WTC11 (cell line): ENCODE measurements at regions not wholly inside any gene's neighbourhood (a gene's known extent, or its start where the extent isn't known, plus 50 kb on each side); places are given as distances from the start of the nearest gene placed in this dataset.

Experiments
- NFATC4 ChIP-seq: fragments of 250-450 bp; sonication (Bioruptor Pico); IDR thresholded peaks from 2 replicates; pipeline ENCODE4 v1.9.0; 2021; ENCODE audit warnings: mild to moderate bottlenecking
- NFE2L1 ChIP-seq: sonication (generic); formaldehyde crosslinking; IDR thresholded peaks from 2 replicates; pipeline ENCODE4 v1.8.1; 2023; ENCODE audit warnings: missing genetic modification reagents
- TEAD1 ChIP-seq: sonication (generic); formaldehyde crosslinking; IDR thresholded peaks from 2 replicates; pipeline ENCODE4 v1.8.0; 2022; ENCODE audit warnings: mild to moderate bottlenecking, missing genetic modification reagents
- TF ChIP-seq, protein P1 (sequence below): sonication (generic); formaldehyde crosslinking; IDR thresholded peaks from 2 replicates; pipeline ENCODE4 v1.8.0; 2022; ENCODE audit warnings: mild to moderate bottlenecking, missing genetic modification reagents
- TF ChIP-seq, protein P2 (sequence below): sonication (generic); formaldehyde crosslinking; IDR thresholded peaks from 2 replicates; pipeline ENCODE4 v1.8.1; 2022; ENCODE audit warnings: mild to moderate bottlenecking, missing genetic modification reagents, moderate library complexity, borderline replicate concordance
- TF ChIP-seq, protein P3 (sequence below): sonication (generic); formaldehyde crosslinking; conservative IDR thresholded peaks from 2 replicates; pipeline ENCODE4 v1.8.1; 2023; ENCODE audit warnings: mild to moderate bottlenecking, low read depth, missing genetic modification reagents, moderate library complexity
- TF ChIP-seq, protein P4 (sequence below): fragments of 200-600 bp; IDR thresholded peaks from 2 replicates; pipeline ENCODE4 v1.8.0; 2022; ENCODE audit warnings: antibody characterized with exemption

DNA sequence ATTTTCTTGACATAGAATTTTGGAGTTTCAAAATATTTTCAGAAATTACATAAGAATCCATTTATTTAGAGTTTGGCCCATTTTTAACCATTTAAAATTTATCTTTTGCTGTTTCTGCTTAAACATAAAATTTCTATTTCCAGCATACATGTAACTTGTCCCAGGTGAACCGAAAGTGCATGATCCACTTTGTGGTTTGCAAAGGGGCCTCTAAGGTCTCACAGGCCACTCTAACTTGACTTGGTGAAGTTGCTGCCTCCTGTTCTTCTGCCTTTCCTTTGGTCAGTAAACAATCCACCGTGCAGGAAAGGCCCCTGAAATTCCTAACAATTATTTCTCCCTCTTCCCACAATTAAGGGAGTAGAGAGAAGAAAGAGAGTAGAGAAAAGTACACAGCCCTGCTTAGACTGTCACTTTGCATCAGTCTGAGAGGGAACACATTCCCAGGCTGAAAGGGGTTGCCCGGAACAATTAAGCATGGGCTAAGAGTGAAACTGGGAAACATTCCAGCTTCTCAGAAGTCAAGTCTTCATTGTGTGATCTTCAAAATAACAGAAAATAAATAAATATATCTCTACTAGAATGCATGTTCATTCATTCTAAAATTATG lies 79.5 kb upstream of the SEMA3A start:
- TF ChIP-seq TEAD1 (CRISPR knock-in tag) (no peak), NFATC4 (CRISPR knock-in tag) (no peak), NFE2L1 (CRISPR knock-in tag) (no peak)
- TF ChIP-seq, protein P1, sequence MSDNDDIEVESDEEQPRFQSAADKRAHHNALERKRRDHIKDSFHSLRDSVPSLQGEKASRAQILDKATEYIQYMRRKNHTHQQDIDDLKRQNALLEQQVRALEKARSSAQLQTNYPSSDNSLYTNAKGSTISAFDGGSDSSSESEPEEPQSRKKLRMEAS (CRISPR knock-in tag), result no peak
- TF ChIP-seq, protein P2, sequence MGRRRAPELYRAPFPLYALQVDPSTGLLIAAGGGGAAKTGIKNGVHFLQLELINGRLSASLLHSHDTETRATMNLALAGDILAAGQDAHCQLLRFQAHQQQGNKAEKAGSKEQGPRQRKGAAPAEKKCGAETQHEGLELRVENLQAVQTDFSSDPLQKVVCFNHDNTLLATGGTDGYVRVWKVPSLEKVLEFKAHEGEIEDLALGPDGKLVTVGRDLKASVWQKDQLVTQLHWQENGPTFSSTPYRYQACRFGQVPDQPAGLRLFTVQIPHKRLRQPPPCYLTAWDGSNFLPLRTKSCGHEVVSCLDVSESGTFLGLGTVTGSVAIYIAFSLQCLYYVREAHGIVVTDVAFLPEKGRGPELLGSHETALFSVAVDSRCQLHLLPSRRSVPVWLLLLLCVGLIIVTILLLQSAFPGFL (CRISPR knock-in tag), result no peak
- TF ChIP-seq, protein P3, sequence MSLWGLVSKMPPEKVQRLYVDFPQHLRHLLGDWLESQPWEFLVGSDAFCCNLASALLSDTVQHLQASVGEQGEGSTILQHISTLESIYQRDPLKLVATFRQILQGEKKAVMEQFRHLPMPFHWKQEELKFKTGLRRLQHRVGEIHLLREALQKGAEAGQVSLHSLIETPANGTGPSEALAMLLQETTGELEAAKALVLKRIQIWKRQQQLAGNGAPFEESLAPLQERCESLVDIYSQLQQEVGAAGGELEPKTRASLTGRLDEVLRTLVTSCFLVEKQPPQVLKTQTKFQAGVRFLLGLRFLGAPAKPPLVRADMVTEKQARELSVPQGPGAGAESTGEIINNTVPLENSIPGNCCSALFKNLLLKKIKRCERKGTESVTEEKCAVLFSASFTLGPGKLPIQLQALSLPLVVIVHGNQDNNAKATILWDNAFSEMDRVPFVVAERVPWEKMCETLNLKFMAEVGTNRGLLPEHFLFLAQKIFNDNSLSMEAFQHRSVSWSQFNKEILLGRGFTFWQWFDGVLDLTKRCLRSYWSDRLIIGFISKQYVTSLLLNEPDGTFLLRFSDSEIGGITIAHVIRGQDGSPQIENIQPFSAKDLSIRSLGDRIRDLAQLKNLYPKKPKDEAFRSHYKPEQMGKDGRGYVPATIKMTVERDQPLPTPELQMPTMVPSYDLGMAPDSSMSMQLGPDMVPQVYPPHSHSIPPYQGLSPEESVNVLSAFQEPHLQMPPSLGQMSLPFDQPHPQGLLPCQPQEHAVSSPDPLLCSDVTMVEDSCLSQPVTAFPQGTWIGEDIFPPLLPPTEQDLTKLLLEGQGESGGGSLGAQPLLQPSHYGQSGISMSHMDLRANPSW, result no peak
- TF ChIP-seq, protein P4, sequence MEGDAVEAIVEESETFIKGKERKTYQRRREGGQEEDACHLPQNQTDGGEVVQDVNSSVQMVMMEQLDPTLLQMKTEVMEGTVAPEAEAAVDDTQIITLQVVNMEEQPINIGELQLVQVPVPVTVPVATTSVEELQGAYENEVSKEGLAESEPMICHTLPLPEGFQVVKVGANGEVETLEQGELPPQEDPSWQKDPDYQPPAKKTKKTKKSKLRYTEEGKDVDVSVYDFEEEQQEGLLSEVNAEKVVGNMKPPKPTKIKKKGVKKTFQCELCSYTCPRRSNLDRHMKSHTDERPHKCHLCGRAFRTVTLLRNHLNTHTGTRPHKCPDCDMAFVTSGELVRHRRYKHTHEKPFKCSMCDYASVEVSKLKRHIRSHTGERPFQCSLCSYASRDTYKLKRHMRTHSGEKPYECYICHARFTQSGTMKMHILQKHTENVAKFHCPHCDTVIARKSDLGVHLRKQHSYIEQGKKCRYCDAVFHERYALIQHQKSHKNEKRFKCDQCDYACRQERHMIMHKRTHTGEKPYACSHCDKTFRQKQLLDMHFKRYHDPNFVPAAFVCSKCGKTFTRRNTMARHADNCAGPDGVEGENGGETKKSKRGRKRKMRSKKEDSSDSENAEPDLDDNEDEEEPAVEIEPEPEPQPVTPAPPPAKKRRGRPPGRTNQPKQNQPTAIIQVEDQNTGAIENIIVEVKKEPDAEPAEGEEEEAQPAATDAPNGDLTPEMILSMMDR, result no peak
